Stimulated activated CD4-positive, alpha-beta T cell treated with anti-CD3 and anti-CD28 coated beads, Interleukin-12 subunit alpha, Interleukin-12 subunit beta, amount 100 ng/mL, for 4 hours (primary cell): ENCODE measurements at regions not wholly inside any gene's neighbourhood (a gene's known extent, or its start where the extent isn't known, plus 50 kb on each side); places are given as distances from the start of the nearest gene placed in this dataset.
"Not testable (repeated sequence)": the region's sequence is repeated elsewhere in the genome, so short reads cannot be mapped to it uniquely, and the experiment has no call there.

ENCODE experiments used
- DNase-seq: peaks from one replicate; pipeline ENCODE4 v3.0.0-alpha.2; 2020

DNA sequence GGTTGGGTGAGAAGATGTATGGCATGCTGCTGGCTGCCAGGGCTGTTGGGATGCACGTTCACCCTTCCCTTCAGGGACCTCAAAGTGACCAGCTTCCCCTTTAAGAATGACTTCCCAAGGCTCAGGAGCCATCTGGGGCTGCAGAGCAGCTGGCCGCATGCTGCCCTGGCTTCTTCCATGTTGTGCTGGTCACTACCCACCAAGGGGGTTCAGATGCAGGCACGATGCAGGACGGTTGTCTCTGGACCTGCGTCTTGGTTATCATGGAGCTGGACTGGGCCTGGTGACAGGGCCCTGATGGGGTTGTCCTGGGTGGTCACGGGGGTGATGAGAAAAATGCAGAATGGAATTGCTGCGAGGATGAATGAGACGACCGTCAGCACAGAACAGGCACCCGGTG lies 297.8 kb downstream of the POTED start:
- not testable (repeated sequence) for DNase-seq

DNA sequence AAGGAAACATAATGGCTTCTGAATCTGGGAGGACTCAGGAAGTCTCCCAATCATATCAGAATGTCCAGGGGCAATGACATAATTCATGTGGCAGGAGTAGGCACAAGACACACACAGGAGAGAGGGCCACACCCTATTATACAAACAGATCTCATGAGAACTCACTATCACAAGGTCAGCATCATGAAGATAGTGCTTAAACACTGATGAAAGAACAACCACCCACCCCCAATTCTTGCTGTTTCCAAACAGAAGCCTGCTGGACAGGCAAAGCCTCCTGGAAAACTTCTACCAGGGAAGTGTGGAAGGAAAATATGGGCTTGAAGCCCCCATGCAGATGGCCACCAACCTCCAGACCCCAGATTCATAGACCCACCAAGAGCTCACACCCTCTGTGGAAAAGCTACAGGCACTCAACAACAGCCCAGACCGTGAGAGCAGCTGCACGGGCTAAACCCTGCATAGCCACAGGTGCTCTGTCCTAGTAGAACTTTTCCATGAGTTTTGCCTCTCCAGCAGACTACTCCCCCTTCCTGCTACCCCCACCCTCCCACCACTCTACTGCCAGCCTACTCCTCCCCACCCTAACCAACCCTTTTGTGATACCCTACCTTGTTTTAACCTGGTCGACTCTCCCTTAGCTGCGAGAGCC lies 287.1 kb downstream of the POTED start:
- DNase-seq = not testable (repeated sequence)

DNA sequence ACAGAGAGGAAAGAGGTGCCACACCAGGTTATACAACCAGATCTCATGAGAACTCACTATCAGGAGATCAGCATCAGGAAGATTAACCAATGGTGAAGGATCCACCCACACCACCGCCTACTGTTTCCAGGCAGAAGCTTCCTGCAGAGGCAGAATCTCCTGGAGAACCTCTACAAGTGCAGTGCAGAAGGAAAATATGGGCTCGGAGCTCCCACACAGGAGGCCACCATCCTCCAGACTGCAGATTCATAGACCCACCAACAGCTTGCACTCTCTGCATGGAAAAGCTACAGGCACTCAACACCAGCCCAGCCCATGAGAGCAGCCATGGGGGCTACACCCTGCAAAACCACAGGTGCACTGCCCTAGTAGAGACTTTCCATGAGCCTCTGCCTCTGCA lies 284.0 kb downstream of the POTED start:
- DNase-seq = not testable (repeated sequence)

DNA sequence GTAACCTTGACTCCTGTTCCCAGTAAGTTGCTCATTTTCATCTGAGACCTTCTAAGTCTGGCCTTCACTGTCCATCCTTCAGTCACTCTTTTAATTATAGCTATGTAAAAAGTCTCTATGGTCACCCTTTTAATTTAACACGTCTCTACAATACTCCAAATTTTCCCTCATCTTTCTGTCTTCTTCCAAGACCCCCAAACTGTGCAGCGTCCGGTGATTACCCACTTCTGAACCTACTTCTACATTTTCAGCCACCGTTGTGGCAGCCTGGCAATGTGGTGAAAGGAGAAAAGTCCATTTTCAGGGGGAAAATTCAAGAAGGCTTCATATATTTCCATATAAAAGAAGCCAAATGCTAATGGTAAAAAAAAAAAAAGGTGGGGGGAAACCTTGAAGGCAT lies 283.4 kb downstream of the POTED start:
- DNase-seq = not testable (repeated sequence)

DNA sequence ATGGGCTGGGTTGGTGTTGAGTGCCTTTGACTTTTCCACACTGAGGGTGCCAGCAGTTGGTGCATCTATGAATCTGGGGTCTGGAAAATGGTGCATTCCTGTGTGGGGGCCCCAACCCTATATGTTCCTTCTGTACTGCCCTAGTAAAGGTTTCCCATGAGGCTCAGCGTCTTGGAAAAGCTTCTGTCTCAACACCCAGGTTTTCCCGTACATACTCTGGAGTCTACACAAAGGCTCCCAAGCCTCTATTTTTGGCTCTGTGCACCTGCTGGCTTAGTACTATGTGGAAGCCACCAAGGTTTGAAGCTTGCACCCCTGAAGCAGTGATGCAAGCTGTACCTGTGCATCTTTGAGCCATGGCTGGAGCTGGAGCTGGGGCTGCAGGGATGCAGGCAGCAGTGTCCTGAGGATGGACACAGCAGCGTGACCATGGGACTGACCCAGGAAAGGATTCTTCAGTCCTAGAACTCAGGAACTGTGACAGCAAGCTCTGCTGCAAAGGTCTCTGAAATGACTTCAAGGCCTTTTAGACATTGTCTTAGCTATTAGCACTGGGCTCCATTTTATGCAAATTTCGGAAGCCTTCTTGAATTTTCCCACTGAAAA lies 282.7 kb downstream of the POTED start:
- DNase-seq = not testable (repeated sequence)

DNA sequence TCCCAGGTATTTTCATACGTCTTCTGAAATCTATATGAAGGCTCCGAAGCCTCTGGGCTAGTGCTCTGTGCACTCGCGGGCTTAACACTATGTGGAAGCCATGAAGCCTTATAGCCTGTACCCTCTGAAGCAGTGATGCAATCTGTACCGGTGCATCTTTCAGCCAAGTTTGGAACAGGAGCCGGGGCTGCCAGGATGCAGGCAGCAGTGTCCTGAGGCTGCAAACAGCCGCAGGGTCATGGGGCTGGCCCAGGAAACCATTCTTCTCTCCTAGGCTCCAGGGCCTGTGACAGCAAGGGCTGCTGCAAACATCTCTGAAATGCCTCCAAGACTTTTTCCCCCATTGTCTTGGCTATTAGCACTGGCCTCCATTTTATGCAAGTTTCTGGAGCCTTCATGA lies 279.6 kb downstream of the POTED start:
- not testable (repeated sequence) for DNase-seq

DNA sequence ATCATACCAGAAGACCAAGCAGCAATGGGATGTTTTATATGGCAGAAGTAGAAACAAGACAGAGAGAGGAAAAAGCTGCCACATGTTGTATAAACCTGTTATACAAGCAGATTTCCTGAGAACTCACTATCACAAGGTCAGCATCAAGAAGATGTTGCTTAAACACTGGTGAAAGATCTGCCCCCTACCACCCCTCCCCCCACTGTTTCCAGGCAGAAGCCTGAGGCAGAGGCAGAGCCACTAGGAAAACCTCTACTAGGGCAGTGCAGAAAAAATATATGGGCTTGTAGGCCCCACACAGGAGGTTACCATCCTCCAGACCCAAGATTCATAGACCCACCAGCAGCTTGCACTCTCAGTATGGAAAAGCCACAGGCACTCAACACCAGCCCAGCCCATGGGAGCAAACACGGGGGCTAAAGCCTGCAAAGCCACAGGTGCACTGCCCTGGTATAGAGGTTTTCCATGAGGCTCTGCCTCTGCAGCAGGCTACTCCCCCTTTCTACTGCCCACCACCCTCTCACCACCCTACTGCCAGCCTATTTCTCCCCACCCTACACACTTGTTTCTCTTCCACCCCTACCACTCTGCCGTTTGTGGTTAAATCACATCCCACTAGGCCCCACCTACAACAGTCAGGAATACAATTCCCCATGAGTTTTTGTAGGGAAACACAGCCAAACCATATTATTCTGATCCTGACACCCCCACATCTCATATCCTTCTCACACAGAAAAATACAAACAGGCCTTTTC lies 274.2 kb downstream of the POTED start:
- DNase-seq = not testable (repeated sequence)

DNA sequence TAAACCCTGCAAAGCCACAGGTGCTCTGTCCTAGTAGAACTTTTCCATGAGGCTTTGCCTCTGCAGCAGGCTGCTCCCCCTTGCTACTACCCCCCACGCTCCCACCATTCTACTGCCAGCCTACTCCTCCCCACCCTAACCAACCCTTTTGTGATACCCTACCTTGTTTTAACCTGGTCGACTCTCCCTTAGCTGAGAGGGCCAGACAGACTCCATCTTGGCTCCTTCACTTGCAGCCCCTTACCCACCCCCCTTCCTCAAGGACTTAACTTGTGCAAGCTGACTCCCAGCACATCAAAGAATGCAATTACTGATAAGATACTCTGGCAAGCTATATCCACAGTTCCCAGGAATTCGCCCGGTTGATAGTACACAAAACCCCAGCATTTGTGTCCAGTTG lies 267.9 kb downstream of the POTED start:
- DNase-seq = not testable (repeated sequence)

DNA sequence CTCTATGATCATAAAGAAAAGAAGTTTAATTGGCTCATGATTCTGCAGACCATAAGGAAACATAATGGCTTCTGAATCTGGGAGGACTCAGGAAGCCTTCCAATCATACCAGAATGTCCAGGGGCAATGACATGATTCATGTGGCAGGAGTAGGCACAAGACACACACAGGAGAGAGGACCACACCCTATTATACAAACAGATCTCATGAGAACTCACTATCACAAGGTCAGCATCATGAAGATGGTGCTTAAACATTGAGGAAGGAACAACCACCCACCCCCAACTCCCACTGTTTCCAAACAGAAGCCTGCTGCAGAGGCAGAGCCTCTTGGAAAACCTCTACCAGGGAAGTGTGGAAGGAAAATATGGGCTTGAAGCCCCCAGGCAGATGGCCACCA lies 267.4 kb downstream of the POTED start:
- DNase-seq = not testable (repeated sequence)

DNA sequence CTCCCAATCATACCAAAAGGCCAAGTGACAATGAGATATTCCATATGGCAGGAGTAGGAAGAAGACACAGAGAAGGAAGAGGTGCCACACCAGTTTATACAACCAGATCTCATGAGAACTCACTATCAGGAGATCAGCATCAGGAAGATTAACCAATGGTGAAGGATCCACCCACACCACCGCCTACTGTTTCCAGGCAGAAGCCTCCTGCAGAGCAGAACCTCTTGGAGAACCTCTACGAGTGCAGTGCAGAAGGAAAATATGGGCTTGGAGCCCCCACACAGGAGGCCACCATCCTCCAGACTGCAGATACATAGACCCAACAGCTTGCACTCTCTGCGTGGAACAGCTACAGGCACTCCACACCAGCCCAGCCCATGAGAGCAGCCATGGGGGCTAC lies 264.4 kb downstream of the POTED start:
- not testable (repeated sequence) for DNase-seq

DNA sequence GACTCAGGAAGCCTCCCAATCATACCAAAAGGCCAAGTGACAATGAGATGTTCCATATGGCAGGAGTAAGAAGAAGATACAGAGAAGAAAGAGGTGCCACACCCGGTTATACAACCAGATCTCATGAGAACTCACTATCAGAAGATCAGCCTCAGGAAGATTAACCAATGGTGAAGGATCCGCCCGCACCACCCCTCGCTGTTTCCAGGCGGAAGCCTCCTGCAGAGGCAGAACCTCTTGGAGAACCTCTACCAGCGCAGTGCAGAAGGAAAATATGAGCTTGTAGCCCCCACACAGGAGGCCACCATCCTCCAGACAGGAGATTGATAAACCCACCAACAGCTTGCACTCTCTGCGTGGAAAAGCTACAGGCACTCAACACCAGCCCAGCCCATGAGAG lies 245.1 kb downstream of the POTED start:
- DNase-seq = no peak

DNA sequence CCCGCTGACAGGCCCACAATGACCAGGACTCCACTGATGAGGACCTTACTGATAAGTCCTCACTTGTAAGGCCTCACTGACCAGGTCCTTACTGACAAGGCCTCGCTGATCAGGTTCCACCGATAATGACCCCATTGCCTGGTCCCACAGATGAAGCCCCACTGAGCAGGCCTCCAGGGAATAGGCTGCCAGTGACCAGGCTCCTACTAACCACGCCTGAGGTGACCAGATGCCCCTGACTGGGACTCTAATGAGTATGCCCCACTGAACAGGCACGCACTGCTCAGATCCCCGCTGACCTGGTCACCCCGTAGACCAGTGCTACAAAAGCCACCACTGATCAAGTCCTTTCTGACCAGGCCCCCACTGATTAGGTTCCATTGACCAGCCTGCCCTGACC lies 241.2 kb downstream of the POTED start:
- not testable (repeated sequence) for DNase-seq

DNA sequence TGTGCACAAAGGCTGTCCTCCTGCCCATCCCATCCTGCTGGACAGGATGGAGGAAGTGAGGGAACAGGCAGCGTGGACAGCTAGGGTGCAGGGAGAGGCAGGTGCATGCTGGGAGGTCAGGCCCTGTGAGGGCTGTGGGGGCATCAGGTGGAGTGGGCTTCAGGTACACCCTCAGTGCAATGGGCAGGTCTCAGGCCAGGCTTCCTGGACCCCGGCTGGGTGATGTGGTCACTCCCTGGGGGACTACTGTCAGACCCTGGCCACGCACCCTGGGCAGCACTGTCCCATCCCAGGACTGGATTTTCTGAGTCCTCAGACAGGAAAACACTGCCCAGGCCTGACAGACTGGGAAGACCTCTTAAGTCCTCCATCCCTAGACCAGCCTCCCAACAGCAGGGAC lies 239.9 kb downstream of the POTED start:
- DNase-seq = not testable (repeated sequence)

DNA sequence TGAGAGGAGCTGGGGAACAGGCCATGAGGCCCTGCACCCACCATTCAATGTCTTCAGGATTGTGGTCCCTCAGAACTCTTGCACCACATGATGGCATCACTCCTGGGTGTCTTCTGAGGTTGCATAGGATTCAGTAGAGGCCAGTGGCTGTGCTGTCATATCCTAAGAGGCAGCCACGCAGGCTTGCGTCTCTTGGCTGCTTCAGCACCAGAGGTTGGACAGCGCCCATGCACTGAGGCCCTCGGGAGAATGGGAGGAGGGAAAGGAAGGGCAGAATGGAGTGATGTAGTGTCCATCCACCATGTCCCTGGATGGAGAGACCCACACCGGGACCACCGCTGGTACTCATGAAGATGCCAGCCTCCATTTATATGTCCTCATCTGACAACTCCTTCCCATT lies 237.1 kb downstream of the POTED start:
- DNase-seq = not testable (repeated sequence)

DNA sequence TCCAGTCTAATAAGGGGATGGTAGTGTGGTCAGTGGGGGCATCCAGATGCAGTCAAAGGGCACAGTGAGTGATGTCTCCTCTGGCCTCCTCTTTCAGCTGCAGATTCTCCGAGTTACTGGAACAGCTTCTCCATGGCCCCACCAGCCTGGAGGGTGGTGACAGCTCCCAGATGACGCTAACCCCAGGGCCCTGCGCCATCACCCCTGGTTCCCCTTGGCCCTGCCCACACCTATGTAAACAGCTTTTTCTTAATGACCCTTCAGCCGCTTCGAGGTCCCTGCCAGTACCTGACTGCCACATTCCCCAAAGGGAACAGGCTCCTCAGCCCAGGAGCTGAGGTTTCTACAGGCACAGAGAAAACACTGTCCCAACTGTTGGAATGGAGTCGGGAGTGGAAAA lies 235.0 kb downstream of the POTED start:
- not testable (repeated sequence) for DNase-seq

DNA sequence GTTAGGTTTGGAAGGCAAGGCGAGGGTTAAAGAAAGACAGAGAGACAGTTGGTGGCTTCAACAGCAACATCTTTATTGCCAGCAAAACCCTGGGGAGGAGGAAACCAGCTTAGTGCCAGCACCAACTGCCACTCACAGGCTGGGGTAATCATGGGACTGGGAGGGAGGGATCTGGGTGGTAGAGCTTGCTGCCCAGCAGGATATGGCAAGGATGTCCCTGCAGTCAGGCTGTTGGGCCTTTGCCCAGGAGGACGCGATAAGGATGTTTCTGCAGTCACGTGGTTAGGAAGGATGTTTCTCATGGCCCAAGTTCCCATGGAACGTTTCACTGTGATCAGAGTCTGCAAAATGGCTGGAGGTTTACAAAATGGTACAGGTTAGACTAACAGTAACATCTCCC lies 233.5 kb downstream of the POTED start:
- DNase-seq = not testable (repeated sequence)

DNA sequence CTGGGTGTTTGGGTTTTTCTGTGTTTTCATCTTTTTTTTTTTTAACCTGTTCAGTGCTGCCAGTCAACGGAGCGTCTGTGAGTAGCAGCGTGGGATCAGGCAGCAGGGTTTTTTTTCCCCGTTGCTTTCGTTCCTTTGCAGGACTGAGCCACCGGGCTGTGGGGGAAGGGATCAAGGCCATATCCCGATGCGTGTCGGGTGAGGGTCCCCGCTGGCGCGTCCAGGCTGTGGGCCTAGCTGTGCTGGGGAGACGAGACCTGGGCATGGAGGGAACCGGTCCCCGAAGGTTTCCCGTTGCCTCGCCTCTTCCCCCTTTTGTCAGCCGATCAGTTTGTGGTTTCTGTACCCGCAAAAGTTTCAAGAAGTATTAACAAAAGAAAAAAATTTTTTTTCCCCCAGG lies 218.1 kb downstream of the POTED start:
- DNase-seq = not testable (repeated sequence)

DNA sequence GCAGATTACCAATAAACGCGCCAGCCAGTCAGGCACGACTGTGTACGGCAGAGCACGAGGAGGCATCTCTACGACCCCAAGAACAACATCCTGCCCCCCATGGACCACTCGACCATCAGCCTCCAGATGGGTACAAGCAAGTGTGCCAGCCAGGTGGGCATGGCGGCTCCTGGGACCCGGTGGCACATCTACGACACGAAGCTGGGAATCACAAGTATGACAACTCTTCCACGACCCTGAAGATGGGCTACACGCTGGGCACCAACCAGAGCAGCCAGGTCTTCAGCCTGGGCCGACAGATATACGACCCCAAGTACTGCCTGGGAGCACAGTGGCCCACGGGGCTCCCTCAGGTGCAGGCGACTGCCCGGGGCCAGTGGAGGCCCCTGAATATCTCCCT lies 217.6 kb downstream of the POTED start:
- DNase-seq = no peak

DNA sequence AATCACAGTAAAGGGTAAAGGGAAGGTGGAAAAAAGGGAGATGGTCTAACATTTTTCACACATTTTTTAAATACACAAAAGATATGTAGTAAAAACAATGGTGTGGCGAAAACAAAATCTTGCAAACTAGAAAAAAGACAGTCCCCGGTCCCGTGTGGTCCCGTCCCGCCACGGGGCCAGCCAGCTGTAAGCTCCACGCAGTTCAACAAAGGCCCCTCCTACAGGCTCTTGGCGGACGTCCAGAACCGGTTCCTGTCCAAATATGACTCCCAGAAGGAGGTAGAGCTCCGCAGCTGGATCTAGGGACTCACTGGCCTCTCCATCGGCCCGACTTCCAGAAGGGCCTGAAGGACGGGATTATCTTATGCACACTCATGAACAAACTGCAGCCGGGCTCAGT lies 216.9 kb downstream of the POTED start:
- not testable (repeated sequence) for DNase-seq

DNA sequence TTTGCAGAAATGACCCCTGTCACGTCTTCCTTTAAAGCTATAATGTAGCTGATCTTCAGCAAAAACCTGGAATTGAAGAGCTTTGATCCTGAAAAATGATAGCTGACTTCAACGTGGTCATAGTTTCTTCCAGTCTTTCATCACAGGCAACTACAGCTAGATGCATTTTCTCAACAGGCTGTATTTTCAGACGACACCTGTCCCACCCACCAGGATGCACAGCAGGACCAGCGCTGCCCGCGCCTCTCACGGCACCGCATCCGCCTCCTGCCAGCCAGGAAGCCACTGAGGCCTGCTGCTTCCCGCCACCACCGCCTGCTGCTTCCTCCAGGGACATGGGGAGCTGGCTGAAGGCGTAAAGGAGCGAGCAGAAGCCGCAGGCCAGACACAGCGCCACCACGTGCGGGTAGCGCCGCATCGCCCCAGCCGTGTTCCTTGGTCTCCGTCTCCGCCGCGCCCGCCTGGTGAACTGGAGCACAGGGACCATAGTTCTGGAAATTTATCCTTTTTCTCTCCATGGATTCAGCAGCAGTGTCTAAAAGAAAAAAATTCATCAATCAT lies 215.7 kb downstream of the POTED start:
- not testable (repeated sequence) for DNase-seq

DNA sequence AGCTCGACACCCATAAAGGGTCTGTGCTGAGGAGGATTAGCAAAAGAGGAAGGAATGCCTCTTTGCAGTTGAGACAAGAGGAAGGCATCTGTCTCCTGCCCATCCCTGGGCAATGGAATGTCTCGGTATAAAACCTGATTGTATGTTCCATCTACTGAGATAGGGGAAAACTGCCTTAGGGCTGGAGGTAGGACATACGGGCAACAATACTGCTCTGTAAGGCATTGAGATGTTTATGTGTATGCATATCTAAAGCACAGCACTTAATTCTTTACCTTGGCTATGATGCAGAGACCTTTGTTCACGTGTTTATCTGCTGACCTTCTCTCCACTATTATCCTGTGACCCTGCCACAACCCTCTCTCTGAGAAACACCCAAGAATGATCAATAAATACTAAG lies 210.7 kb downstream of the POTED start:
- DNase-seq = not testable (repeated sequence)

DNA sequence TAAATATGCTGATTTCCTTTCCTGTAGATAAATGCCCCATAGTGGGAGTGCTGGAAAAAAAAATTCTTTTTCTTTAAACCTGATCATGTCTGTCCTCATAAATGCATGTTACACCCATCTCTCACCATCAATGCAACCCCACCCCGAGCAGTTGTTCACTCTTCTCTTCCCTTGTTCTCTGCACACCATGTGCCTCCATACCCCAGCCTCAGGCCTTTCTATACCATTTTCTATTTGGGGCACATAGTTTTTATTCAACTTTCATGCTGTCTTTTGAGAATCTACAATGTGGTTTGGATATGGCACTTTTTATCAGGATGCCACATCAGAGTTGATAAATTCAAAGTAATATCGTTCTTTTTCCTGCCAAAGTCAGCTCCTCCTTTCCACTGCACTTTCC lies 202.6 kb downstream of the POTED start:
- not testable (repeated sequence) for DNase-seq

DNA sequence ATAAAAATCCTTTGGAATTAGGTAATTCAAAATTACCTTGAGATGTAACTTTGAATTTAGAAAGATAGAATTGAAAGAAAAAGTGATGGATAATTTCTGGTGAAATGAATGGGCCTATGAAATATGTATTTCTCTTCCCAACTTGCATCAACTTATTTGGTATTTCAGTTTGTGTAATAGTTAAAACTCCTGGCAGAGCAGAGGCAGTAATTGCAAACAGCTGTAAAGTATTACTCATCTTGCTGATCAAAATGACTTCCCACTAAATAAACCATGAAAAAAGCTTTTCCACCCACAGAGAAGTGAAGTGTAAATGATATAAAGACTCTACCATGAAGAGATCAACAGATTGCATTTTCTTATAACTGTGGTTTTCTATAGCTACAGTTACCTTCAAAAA lies 201.0 kb downstream of the POTED start:
- DNase-seq = not testable (repeated sequence)

DNA sequence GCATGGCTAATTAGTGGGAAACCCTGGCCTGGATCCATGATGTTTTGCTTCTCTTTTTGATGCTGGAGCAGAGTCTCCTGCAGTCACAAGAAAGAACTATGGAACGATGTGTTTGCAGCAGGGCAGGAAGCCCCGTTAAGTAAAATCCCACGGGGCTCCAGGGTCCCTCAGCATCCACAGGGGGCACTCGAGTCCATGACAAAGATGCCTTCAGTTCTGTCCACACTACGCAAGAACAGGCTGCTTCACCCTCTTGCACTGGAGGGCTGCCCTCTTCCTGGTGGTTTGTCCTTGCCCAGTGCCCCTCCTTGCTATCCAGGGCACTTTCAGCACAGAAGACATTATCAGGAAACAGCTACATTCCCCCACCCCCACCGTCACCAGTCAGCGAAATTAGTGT lies 196.9 kb downstream of the POTED start:
- DNase-seq = not testable (repeated sequence)
